ENCODE measurements at regions not wholly inside any gene's neighbourhood (a gene's known extent, or its start where the extent isn't known, plus 50 kb on each side); places are given as distances from the start of the nearest gene placed in this dataset.
A peak's percentile ranks its signal among the peaks of the same experiment; 100 is the strongest.

DNA sequence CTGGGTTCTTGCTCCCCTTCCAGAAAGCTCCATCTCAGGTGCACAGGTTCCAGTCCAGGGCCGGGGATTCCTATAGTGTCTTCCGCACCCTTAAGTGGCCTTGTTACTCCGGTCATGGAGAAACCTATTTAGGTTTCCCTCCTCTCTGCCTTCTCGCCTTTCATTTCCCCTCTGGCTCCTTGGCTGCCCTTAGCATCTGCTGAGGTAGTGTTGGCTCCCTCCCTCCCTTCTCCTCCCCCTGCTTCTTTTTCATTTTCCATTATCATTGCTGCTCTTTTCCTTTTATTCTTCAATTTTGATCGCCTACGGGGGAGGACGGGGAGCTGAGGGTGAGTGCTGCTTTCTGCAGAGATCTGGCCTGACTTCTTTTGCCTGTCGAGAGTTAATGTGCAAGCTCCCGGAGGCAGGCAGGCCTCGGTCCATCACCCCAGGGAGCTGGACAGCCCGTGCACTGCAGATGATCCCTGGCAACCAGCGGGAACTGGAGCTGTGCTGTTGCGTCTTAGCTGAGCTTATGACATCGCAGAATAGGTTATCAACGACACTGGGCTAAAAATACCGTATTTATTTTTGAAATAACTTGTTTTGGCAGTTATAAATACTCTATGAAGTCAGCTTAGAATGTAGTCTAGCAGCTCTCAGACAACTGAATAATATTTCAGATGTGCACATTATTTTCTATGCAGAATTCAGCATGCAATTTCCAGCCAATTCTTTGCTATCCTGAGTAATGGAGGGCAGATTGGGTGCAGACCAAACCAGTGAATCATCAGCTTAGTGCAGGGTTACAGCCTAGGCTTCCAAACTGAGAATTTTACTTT lies 141.9 kb downstream of the SLC4A3 start:
- Histone ChIP-seq H3K36me3 (ENCODE audit: low read depth) (no peaks in the 10 kb centered on the region), H3K4me3 (no peak overlapping the region), H3K4me2 (ENCODE audit: unreplicated experiment) (peak overlapping the region; percentile 1), H3K27ac (no peak overlapping the region), H3K4me1 (ENCODE audit: insufficient read depth) (no peaks in the 10 kb centered on the region), H3K9ac (no peak overlapping the region), H3K9me2 (ENCODE audit: insufficient read depth) (no peaks in the 10 kb centered on the region), H3K9me3 (ENCODE audit: low read depth) (no peaks in the 10 kb centered on the region), H3F3A (ENCODE audit: insufficient read depth) (no peaks in the 10 kb centered on the region), H4K20me1 (ENCODE audit: insufficient read depth) (no peaks in the 10 kb centered on the region), H2AFZ (no peak overlapping the region), H3K79me2 (ENCODE audit: insufficient read depth) (no peaks in the 10 kb centered on the region), H3K27me3 (replicated peaks; ENCODE audit: insufficient read depth) (peaks cover 10% of the 10 kb centered on the region; the same call in 1 of the 2 replicates)
- in situ Hi-C loops (cut with MboI), result no loop called here
- TF ChIP-seq EZH2 (IDR thresholded peaks at IDR 0.05; ENCODE audit: insufficient read depth, poor library complexity, severe bottlenecking) (no peak), EZH2phosphoT487 (IDR thresholded peaks at IDR 0.05; ENCODE audit: insufficient read depth, low read depth) (no peak)
- peak; percentile 50 for DNase-seq
- 32 to 33% methylated on average over 16 of the region's 16 CpGs for WGBS, 2 experiments (ENCODE audit: low coverage in 1 of 2, low lambda C conversion rate in 2 of 2, missing lambda C conversion rate in 2 of 2)

DNA sequence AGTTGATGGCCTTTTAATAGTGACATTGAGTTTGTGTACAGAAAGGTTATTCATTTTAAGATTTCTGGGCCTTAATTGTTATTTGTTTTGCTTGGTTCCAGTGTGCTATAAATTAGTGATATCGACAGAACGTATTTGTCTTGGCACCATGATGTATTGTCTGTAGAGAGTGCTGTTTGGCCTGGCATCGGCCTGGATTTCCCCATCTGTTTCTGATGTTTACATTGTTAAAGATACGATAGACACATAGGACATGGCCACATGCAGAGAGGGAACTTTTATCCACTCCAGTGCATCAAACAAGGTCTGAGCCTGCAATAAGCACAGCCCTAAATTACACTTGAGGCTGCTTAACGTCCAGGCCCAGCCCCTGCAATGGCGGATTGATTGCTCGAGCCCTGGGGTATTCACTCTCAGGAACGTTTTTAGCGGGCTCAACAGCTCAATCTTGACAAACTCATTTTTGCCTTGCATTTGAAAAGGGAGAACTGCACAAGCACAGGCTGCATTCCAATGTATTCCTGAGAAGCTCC lies 144.7 kb downstream of the SLC4A3 start:
- Histone ChIP-seq H3K27ac (no peak overlapping the region), H4K20me1 (ENCODE audit: insufficient read depth) (no peaks in the 10 kb centered on the region), H2AFZ (no peak overlapping the region), H3K9me3 (ENCODE audit: low read depth) (no peaks in the 10 kb centered on the region), H3K9ac (no peak overlapping the region), H3K4me1 (ENCODE audit: insufficient read depth) (no peaks in the 10 kb centered on the region), H3K27me3 (replicated peaks; ENCODE audit: insufficient read depth) (peaks cover 10% of the 10 kb centered on the region; the same call in 1 of the 2 replicates), H3K9me2 (ENCODE audit: insufficient read depth) (no peaks in the 10 kb centered on the region), H3K4me2 (ENCODE audit: unreplicated experiment) (no peak overlapping the region), H3K4me3 (no peak overlapping the region), H3F3A (ENCODE audit: insufficient read depth) (no peaks in the 10 kb centered on the region), H3K79me2 (ENCODE audit: insufficient read depth) (no peaks in the 10 kb centered on the region), H3K36me3 (ENCODE audit: low read depth) (no peaks in the 10 kb centered on the region)
- no peak for DNase-seq
- 28 to 30% methylated on average over 9 of the region's 9 CpGs for whole genome bisulfite sequencing, 2 experiments (ENCODE audit: low coverage in 1 of 2, low lambda C conversion rate in 2 of 2, missing lambda C conversion rate in 2 of 2)
- TF ChIP-seq EZH2phosphoT487 (IDR thresholded peaks at IDR 0.05; ENCODE audit: insufficient read depth, low read depth) (no peak), EZH2 (IDR thresholded peaks at IDR 0.05; ENCODE audit: insufficient read depth, poor library complexity, severe bottlenecking) (no peak)
- in situ Hi-C loops (cut with MboI), result no loop called here

DNA sequence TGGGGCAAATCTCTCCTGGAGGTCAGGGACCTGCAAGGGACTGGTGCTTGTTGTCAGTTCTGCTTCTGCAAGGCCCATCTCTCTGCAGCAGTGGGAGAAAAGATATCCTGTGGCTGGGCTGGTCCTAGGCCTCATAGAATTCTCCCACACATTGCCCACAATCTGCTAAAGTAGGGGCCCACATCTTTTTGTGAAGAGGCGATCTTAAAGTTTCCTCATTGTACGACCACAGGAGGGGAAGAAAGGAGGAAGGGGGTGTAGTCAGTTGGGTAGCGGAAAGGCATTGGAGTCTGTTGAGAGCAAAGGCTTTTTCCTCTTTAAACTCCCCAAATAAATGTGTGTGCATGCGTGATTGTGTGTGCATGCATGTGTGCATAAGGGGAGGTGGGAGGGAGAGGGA lies 145.3 kb downstream of the SLC4A3 start:
- H3K4me3 ChIP-seq, result no peak overlapping the region
- no peaks in the 10 kb centered on the region for H3F3A ChIP-seq (ENCODE audit: insufficient read depth)
- peaks cover 13% of the 10 kb centered on the region; the same call in 1 of the 2 replicates for H3K27me3 ChIP-seq (replicated peaks; ENCODE audit: insufficient read depth)
- no peak for TF ChIP-seq EZH2 (IDR thresholded peaks at IDR 0.05; ENCODE audit: insufficient read depth, poor library complexity, severe bottlenecking)
- no peak for TF ChIP-seq EZH2phosphoT487 (IDR thresholded peaks at IDR 0.05; ENCODE audit: insufficient read depth, low read depth)
- 46 to 53% methylated on average over 4 of the region's 4 CpGs for WGBS, 2 experiments (ENCODE audit: low coverage in 1 of 2, low lambda C conversion rate in 2 of 2, missing lambda C conversion rate in 2 of 2)
- no peaks in the 10 kb centered on the region for H3K9me3 ChIP-seq (ENCODE audit: low read depth)
- no peaks in the 10 kb centered on the region for H3K79me2 ChIP-seq (ENCODE audit: insufficient read depth)
- DNase-seq, result no peak
- H3K9me2 ChIP-seq (ENCODE audit: insufficient read depth), result no peaks in the 10 kb centered on the region
- H3K4me1 ChIP-seq (ENCODE audit: insufficient read depth), result no peaks in the 10 kb centered on the region
- no peak overlapping the region for H3K9ac ChIP-seq
- H3K4me2 ChIP-seq (ENCODE audit: unreplicated experiment), result no peak overlapping the region
- no peaks in the 10 kb centered on the region for H4K20me1 ChIP-seq (ENCODE audit: insufficient read depth)
- no peak overlapping the region for H2AFZ ChIP-seq
- no peak overlapping the region for H3K27ac ChIP-seq
- H3K36me3 ChIP-seq (ENCODE audit: low read depth), result no peaks in the 10 kb centered on the region
- in situ Hi-C loops (cut with MboI), result no loop called here

DNA sequence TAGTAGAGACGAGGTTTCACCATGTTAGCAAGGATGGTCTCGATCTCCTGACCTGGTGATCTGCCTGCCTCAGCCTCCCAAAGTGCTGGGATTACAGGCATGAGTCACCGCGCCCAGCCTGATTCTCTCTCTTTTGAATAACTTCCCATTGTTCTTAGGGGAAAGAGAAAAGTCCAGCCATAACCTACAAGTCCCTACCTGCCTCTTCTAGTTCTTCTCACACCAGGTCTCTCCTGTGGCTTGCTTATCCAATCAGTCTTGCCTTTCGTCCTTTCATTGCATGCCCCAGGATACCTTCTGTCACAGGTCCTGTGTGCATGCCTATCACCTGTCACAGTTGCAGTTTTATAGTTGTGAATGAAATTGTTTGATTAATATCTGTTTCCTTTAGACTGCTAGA lies 148.1 kb downstream of the SLC4A3 start:
- 52% methylated on average over 5 of the region's 5 CpGs for whole genome bisulfite sequencing, 2 experiments (ENCODE audit: low coverage in 1 of 2, low lambda C conversion rate in 2 of 2, missing lambda C conversion rate in 2 of 2)
- H2AFZ ChIP-seq, result no peak overlapping the region
- H3K27me3 ChIP-seq (replicated peaks; ENCODE audit: insufficient read depth), result peaks cover 12% of the 10 kb centered on the region; the same call in 1 of the 2 replicates
- in situ Hi-C loops (cut with MboI), result no loop called here
- no peaks in the 10 kb centered on the region for H3F3A ChIP-seq (ENCODE audit: insufficient read depth)
- H3K36me3 ChIP-seq (ENCODE audit: low read depth), result no peaks in the 10 kb centered on the region
- H4K20me1 ChIP-seq (ENCODE audit: insufficient read depth), result no peaks in the 10 kb centered on the region
- H3K9me2 ChIP-seq (ENCODE audit: insufficient read depth), result no peaks in the 10 kb centered on the region
- no peak for DNase-seq
- no peak overlapping the region for H3K4me2 ChIP-seq (ENCODE audit: unreplicated experiment)
- no peaks in the 10 kb centered on the region for H3K79me2 ChIP-seq (ENCODE audit: insufficient read depth)
- no peaks in the 10 kb centered on the region for H3K4me1 ChIP-seq (ENCODE audit: insufficient read depth)
- H3K9me3 ChIP-seq (ENCODE audit: low read depth), result no peaks in the 10 kb centered on the region
- H3K27ac ChIP-seq, result no peak overlapping the region
- TF ChIP-seq EZH2phosphoT487 (IDR thresholded peaks at IDR 0.05; ENCODE audit: insufficient read depth, low read depth), result no peak
- TF ChIP-seq EZH2 (IDR thresholded peaks at IDR 0.05; ENCODE audit: insufficient read depth, poor library complexity, severe bottlenecking), result no peak
- H3K9ac ChIP-seq, result no peak overlapping the region
- no peak overlapping the region for H3K4me3 ChIP-seq
